ENCODE measurements at regions not wholly inside any gene's neighbourhood (a gene's known extent, or its start where the extent isn't known, plus 50 kb on each side); places are given as distances from the start of the nearest gene placed in this dataset.
"Not testable (repeated sequence)": the region's sequence is repeated elsewhere in the genome, so short reads cannot be mapped to it uniquely, and the experiment has no call there.

- no peak for DNase-seq
These were observed 203.1 kb downstream of the ARHGEF9 start for GRCh38 chrX:63581906-63582305.

- DNase-seq = no peak
These were observed 203.6 kb downstream of the ARHGEF9 start for GRCh38 chrX:63581398-63581797.

- no peak for DNase-seq
These were observed 208.5 kb downstream of the ARHGEF9 start for GRCh38 chrX:63576533-63576932.

- not testable (repeated sequence) for DNase-seq
These were observed 209.3 kb downstream of the ARHGEF9 start for GRCh38 chrX:63575700-63576099.

- DNase-seq = no peak
These were observed 215.7 kb upstream of the SPIN4 start for GRCh38 chrX:63566856-63567255.

DNA sequence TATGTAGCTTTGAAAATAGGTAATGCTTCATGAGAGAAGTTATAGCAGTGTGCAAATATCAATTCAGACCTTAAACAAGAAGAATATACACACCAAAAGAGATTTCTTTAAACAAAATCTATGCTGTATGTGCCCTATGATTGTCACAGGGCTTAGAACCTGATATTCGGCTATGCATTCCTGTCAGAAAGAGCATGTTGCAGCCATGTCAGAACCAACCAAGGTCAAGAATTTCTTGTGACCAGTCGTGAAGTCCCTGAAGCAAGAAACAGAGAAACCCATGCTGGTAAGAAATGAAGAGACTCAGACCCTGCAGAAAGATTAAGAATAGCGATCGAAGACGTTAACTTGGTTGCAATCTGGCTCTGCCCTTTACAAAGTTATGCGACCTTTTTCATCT, 210.3 kb upstream of the SPIN4 start:
- DNase-seq = no peak

GRCh38 chrX:63560601-63561218, 209.6 kb upstream of the SPIN4 start:
- DNase-seq = peak; percentile 53

DNA sequence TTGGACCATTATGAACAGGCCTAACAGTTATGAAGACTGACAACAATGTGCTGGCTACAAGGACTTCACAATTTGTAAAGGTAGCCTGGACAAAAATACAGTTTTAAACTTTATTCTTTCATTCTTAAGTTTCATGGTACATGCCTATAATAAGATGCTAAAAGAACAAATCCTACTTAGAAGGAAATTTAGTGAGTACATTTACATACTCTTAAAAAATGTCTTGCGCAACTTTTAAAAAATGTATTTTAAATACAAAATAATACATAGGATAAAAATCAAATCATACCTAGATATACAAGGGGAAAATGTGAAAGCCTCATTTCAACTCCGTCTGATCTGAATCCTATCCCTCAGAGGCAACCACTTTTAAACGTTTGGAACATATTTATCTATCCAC, 200.7 kb upstream of the SPIN4 start:
- DNase-seq = no peak

- DNase-seq = no peak
These were observed 179.5 kb upstream of the SPIN4 start for GRCh38 chrX:63530654-63531053.

- no peak for DNase-seq
These were observed 178.8 kb upstream of the SPIN4 start for GRCh38 chrX:63529961-63530360.

DNA sequence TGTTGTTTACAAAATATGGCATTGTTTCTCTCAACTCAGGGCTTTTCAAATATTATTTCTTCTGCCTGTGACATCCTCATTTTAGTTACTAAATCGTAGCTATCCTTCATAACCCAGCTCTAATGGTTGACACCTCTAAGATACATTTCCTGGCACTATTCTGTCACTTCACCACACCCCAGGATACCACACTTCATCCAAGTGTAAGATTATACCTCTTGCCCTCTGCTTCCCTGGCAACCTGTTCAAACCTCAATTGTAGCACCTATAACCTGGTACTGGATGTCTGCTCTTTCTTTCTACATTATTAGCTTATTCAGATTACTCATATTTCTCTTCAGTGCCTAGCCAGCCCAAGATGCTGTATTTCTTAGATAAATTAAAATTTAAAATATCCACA, 175.7 kb upstream of the SPIN4 start:
- DNase-seq = no peak

DNA sequence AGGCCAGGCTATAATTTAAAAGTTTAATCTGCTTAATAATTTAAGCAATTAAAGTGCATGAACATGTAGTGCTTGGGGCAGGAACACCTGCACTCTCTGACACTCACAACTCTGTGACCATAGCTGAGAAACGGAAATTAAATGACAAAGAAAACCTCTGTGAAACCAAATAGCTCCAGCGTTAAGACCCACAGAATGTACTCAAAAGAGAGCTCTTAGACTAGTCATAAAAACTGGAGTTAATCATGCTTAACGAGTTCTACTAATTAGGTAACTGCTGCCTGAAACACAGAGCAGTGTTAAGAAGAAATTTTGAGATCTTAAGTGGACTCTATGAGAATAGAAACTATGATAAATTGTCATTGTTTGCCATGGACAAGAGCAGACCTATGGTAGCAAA, 174.4 kb upstream of the SPIN4 start:
- no peak for DNase-seq

GRCh38 chrX:63519368-63519767, 168.2 kb upstream of the SPIN4 start:
- DNase-seq = not testable (repeated sequence)

DNA sequence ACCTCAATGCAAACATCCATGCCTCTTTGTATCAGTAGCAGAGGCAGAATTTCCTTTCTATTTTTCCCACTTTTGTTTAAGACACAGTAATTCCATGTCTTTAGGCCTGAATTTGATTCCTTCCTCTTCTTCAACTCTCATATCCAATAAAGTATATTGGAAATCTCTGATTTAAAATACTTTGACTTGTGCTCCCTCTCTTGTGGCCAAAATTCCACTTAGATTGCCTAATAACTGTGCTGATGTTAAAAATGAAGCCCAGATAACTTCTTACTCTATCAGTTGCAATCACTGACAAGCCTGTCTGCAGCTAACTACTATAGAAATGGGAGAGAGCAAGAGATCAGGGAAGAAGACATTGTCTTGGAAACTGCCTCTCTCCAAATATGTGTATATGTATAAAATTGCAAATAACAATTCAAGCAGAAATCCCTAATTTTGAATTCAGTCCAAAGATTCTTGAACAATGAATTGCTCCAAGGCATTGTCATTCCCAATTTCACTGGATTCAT, 163.5 kb upstream of the SPIN4 start:
- no peak for DNase-seq

DNA sequence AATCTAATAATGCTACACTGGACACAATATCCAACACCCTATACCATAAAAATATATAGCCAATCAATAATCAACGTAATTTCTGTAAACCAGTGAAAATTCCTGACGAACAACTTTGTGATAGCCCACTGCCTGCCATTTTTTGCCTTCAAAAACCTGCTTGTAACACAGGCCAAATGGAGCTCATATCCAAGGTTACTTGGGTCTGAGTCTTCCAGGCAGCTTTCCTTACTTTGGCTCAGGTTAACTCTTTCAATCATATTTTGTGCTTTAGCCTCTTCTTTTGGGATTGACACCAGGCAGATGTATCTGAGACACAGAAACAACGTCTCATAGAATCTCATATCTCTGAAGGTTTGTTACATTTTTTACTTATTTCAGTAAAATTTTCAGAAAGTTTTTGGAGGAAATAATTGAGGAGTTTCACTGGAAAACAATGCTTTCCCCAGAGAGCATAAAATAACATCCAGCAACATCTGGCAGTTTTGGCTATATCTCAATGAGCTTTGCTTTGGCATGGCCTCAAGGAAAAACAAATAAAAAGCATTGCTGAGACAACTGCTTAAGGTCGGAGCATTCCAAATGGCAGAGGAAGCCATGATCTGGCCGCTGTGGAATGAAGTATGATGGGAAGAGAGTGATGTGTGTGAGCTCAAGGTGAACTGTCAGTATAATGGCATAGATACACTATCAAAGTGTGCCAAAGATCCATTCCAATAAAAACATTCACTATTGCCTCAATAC, 162.9 kb upstream of the SPIN4 start:
- DNase-seq = no peak

DNA sequence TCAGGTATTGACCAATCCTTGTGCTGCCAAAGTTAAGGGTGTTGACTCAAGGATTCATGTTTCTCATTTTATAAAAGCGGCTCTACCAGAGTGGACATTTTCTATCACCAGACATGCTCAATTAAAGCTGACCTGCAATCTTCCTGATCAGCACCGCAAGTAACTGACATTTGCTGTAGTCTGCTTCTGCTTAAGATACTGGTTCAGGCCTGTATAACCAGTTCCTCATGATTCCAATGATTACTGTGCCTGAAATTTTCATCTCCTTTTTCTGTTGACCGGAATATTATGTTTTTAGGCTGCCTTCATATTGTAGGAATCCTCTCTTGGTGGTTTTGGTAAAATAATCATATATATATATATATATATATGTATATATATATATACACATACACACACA, 160.2 kb upstream of the SPIN4 start:
- no peak for DNase-seq

GRCh38 chrX:63508668-63509067, 157.5 kb upstream of the SPIN4 start:
- no peak for DNase-seq

DNA sequence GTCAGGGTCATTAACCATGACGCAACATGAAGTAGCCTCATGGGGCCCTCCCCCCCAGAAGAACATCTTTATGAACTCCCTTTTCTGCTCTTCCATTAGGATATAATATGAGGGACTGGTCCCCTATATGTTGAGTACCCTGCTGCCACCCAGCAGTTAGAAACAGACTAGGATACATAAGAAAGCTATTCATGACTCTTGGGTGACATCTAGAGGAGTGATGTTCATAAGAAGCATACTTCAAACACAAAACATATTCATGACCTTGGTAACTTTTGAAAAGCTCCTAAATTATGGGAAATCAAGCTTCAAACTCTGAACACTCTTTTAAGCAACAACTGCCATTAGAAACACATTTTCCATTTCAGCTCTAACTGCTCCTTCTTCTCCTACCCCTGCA, 155.2 kb upstream of the SPIN4 start:
- DNase-seq = no peak

DNA sequence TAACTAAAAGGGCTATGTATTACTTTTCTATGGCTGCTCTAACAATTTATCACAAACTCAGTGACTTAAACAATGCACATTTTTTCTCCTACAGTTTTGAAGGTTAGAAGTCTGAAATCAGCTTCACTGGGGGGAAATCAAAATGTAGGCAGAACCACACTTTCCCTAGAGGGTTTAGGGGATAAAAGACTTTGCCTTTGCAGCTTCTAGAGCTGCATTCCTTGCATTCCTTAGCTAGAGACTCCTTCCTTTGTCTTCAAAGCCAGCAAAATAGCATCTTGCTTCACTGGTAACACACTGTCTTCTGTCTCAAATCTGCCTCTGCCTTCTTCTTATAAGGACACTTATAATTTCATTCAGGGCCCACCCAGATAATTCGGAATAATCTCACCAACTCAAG, 152.4 kb upstream of the SPIN4 start:
- DNase-seq = no peak

- DNase-seq = no peak
These were observed 137.6 kb upstream of the SPIN4 start for GRCh38 chrX:63488546-63489373.

GRCh38 chrX:63475200-63475599, 124.1 kb upstream of the SPIN4 start:
- DNase-seq = no peak

- no peak for DNase-seq
These were observed 119.9 kb upstream of the SPIN4 start for GRCh38 chrX:63471004-63471403.

GRCh38 chrX:63470506-63470905, 119.4 kb upstream of the SPIN4 start:
- no peak for DNase-seq

DNA sequence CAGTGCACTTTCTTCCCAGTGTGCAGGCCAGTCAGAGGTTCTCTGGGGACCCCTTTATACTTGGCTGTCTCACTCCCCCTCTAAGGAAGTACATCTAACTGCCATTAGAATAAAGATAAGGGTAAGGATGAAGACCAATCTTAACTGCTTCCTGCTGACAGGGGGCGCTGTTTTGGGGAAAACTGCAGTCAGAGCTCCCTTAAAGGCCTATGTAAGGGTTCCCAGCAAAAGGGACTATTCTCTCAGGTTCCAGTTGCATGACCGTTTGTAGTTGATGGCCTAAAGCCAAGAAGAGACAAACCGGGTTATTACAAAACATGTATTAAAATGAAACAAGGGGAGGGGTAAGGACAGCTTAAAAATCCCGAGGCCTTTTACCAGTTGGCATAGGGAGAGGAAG, 115.6 kb upstream of the SPIN4 start:
- DNase-seq = no peak

Measured in NCI-H2227 treated with DMSO at 0.1 percent for 48 hours (cell line).